ENCODE measurements at regions not wholly inside any gene's neighbourhood (a gene's known extent, or its start where the extent isn't known, plus 50 kb on each side); places are given as distances from the start of the nearest gene placed in this dataset.

DNA sequence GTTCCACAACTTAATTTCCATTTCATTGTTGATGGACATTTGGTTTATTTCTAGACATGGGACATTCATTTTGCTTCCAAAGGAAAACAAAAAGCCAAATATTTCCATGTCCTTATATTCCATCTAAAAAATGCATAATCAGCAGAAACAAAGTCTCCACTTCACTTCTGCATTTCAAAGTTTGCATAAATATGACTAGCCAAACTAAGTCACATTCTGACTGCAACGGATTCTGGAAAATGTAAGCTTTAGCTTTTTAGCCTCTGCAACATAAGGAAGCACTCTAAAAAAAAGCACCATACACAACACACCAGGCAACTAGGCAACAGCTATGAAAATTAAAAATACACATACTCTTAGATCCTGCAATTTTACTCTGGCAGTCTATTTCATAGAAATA, 135.3 kb downstream of the ETAA1 start:
- H3K36me3 ChIP-seq (ENCODE audit: control insufficient read depth, insufficient read depth, low read length): no peaks in the 10 kb centered on the region
- H3K27me3 ChIP-seq (ENCODE audit: control insufficient read depth, insufficient read depth, low read length): no peaks in the 10 kb centered on the region
- no peak for DNase-seq (ENCODE audit: low read depth)
- H3K4me3 ChIP-seq (ENCODE audit: low read depth, low read length): no peak overlapping the region
- TF ChIP-seq, protein P1, sequence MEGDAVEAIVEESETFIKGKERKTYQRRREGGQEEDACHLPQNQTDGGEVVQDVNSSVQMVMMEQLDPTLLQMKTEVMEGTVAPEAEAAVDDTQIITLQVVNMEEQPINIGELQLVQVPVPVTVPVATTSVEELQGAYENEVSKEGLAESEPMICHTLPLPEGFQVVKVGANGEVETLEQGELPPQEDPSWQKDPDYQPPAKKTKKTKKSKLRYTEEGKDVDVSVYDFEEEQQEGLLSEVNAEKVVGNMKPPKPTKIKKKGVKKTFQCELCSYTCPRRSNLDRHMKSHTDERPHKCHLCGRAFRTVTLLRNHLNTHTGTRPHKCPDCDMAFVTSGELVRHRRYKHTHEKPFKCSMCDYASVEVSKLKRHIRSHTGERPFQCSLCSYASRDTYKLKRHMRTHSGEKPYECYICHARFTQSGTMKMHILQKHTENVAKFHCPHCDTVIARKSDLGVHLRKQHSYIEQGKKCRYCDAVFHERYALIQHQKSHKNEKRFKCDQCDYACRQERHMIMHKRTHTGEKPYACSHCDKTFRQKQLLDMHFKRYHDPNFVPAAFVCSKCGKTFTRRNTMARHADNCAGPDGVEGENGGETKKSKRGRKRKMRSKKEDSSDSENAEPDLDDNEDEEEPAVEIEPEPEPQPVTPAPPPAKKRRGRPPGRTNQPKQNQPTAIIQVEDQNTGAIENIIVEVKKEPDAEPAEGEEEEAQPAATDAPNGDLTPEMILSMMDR (IDR thresholded peaks at IDR 0.05; ENCODE audit: insufficient read depth, low read length, poor library complexity, severe bottlenecking): no peak

DNA sequence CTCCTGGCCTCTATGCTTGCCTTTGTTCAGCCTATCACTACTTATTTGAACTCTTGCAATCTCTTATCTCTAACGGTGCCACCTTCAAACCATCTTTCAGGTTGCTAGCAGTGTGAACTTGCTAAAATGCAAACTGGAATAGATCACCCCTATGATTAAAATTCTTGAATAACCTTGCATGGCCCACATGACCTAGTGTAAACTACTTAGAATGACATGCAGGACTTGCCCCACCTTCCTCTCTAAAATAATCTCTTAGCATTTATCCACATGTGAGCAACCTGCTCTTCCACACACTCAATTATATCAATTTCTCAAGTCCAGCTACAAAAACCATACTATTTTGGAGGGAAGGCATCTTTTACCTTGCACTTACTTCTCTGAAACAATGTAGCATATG, 137.6 kb downstream of the ETAA1 start:
- DNase-seq (ENCODE audit: low read depth): no peak
- TF ChIP-seq, protein P1 (IDR thresholded peaks at IDR 0.05; ENCODE audit: insufficient read depth, low read length, poor library complexity, severe bottlenecking): no peak
- H3K4me3 ChIP-seq (ENCODE audit: low read depth, low read length): no peak overlapping the region
- no peaks in the 10 kb centered on the region for H3K27me3 ChIP-seq (ENCODE audit: control insufficient read depth, insufficient read depth, low read length)
- no peaks in the 10 kb centered on the region for H3K36me3 ChIP-seq (ENCODE audit: control insufficient read depth, insufficient read depth, low read length)

DNA sequence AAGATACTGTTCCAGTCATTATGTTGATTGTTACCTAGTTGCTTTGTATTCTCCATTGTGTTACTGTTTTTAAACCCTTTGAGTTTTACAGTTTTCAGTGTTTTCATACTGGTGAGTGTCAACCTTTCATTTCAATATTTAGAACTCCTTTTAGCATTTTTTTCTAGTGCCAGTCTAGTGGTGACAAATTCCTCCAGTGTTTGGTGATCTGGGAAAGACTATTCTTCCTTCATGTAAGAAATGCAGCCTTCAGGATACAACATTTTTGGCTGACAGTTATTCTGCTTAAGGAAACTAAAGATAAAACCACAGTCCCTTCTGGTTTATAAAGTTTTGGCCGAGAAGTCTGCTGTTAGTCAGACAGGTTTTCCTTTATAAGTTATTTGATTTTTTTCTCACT, 143.8 kb downstream of the ETAA1 start:
- no peaks in the 10 kb centered on the region for H3K27me3 ChIP-seq (ENCODE audit: control insufficient read depth, insufficient read depth, low read length)
- no peak overlapping the region for H3K4me3 ChIP-seq (ENCODE audit: low read depth, low read length)
- TF ChIP-seq, protein P1 (IDR thresholded peaks at IDR 0.05; ENCODE audit: insufficient read depth, low read length, poor library complexity, severe bottlenecking): no peak
- DNase-seq (ENCODE audit: low read depth): no peak
- H3K36me3 ChIP-seq (ENCODE audit: control insufficient read depth, insufficient read depth, low read length): no peaks in the 10 kb centered on the region

DNA sequence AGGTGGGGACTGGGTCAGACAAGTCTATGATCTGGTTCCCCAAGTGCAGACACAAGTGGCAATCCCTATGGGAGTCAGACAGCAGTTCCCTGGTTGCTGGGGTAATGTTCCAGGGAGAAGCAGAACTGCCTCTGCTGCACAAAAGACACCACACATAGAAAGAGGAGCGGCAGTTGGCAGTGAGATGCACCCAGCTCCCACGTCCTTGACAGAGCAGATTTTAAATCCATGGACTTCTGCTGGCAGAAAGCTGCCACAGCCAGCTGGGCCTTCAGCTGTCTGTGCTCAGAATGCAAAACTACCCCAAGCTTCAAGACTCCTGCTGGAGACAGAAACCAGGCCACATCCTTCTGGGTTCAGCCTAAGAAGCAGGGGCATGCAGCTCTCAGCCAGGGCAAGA, 147.2 kb downstream of the ETAA1 start:
- TF ChIP-seq, protein P1 (IDR thresholded peaks at IDR 0.05; ENCODE audit: insufficient read depth, low read length, poor library complexity, severe bottlenecking): no peak
- Histone ChIP-seq H3K4me3 (ENCODE audit: low read depth, low read length) (no peak overlapping the region), H3K27me3 (ENCODE audit: control insufficient read depth, insufficient read depth, low read length) (no peaks in the 10 kb centered on the region), H3K36me3 (ENCODE audit: control insufficient read depth, insufficient read depth, low read length) (no peaks in the 10 kb centered on the region)
- DNase-seq (ENCODE audit: low read depth): no peak

DNA sequence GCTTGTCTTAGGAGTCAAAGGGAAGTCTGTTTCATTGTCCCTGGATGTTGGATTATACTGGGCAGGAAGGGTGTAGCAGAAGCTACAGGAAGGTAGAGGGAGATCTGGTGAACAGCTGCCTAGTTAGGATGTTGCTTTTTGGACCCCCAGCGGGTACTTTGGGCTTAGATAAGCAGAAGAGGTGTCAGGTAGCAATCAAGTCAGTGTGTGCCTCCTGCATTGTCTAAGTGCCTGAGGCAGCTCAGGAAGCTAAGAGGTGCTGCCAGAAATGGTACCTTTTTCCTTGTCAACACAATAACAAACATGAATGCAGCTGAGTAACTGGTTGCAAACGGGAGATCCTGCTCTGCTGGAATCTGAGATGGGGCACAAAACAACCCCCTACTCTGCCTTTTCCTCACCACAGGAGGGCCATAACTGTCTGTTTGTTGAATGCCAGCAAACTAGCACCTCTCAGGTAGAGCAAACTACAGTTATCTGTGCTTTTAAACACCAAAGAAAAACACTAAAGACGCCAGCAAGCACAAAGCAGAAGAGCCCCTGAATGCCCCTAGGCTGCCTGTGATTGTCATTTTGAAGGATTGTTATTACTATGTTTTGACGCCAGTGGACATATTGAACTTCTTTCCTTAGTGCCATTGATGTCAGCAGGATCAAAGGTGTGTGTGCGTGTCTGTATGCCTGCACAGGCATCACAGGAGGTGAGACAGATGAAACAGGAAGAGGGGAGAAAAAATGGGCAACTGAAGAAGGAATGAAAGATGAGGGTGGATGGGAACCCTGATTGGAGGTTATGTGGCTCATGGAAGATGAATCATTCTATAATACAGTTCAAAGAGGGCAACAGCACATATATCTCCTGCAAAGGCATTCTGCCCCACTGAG, 151.4 kb downstream of the ETAA1 start:
- TF ChIP-seq, protein P1 (IDR thresholded peaks at IDR 0.05; ENCODE audit: insufficient read depth, low read length, poor library complexity, severe bottlenecking): no peak

DNA sequence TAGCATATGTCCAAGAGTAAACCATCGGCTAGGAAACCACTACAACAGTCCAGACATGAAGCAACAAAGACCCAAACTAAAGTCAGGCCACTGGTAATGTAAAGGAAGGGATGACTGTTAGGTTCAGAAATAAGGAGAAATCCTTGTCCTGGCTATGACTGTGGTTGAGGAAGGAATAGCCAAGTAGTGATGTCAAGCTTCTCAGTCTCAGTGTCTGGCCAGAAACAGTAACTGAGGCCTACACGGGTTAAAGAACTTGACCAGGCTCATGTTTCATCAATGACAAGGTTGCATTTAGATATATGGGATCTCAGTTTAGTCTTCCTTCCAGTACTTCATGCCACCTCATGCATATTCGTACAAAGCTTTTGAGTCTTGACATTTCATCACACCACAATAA, 162.0 kb downstream of the ETAA1 start:
- DNase-seq (ENCODE audit: low read depth): no peak
- TF ChIP-seq, protein P1 (IDR thresholded peaks at IDR 0.05; ENCODE audit: insufficient read depth, low read length, poor library complexity, severe bottlenecking): no peak
- Histone ChIP-seq H3K36me3 (ENCODE audit: control insufficient read depth, insufficient read depth, low read length) (no peaks in the 10 kb centered on the region), H3K4me3 (ENCODE audit: low read depth, low read length) (no peak overlapping the region), H3K27me3 (ENCODE audit: control insufficient read depth, insufficient read depth, low read length) (no peaks in the 10 kb centered on the region)

More for the DNA sequence above, 151.4 kb downstream of the ETAA1 start:
- no peaks in the 10 kb centered on the region for H3K27me3 ChIP-seq (ENCODE audit: control insufficient read depth, insufficient read depth, low read length)
- H3K4me3 ChIP-seq (ENCODE audit: low read depth, low read length): no peak overlapping the region
- no peak for DNase-seq (ENCODE audit: low read depth)
- no peaks in the 10 kb centered on the region for H3K36me3 ChIP-seq (ENCODE audit: control insufficient read depth, insufficient read depth, low read length)
